ENCODE measurements at regions not wholly inside any gene's neighbourhood (a gene's known extent, or its start where the extent isn't known, plus 50 kb on each side); places are given as distances from the start of the nearest gene placed in this dataset.

GRCh38 chr22:44583854-44584253 is 85.8 kb upstream of the RTL6 start:
- TF ChIP-seq BHLHE40 (IDR thresholded peaks at IDR 0.05; ENCODE audit: low read depth, low read length), result no peak
- no peak for TF ChIP-seq CTCF (conservative IDR thresholded peaks at IDR 0.05; ENCODE audit: low read depth, low read length)
- no peak for TF ChIP-seq USF2 (IDR thresholded peaks at IDR 0.05; ENCODE audit: low read depth, low read length)
- no peak for TF ChIP-seq POLR2A (IDR thresholded peaks at IDR 0.05; ENCODE audit: low read depth, low read length)
- no peak for TF ChIP-seq RFX5 (IDR thresholded peaks at IDR 0.05; ENCODE audit: low read depth, low read length)
- TF ChIP-seq CHD1 (IDR thresholded peaks at IDR 0.05; ENCODE audit: low read depth, low read length), result no peak
- TF ChIP-seq MAZ (IDR thresholded peaks at IDR 0.05; ENCODE audit: borderline replicate concordance, low read depth, low read length), result no peak
- TF ChIP-seq CEBPB (IDR thresholded peaks at IDR 0.05; ENCODE audit: low read depth, low read length), result no peak
- TF ChIP-seq MAFK (IDR thresholded peaks at IDR 0.05; ENCODE audit: low read depth, low read length), result no peak
- TF ChIP-seq SMC3 (IDR thresholded peaks at IDR 0.05; ENCODE audit: low read depth, low read length), result no peak
- no peak for TF ChIP-seq RCOR1 (IDR thresholded peaks at IDR 0.05; ENCODE audit: insufficient replicate concordance, low read length)
- TF ChIP-seq RAD21 (IDR thresholded peaks at IDR 0.05; ENCODE audit: low read length), result no peak
- TF ChIP-seq FOS (IDR thresholded peaks at IDR 0.05; ENCODE audit: low read depth, low read length), result no peak
- no peak for TF ChIP-seq ELK1 (IDR thresholded peaks at IDR 0.05; ENCODE audit: borderline replicate concordance, low read depth, low read length)
